ENCODE measurements at regions not wholly inside any gene's neighbourhood (a gene's known extent, or its start where the extent isn't known, plus 50 kb on each side); places are given as distances from the start of the nearest gene placed in this dataset.

- no peak for TF ChIP-seq CTCF (IDR thresholded peaks at IDR 0.05; ENCODE audit: insufficient read depth, low read depth, low read length, missing control alignments)
- DNase-seq (ENCODE audit: low read depth) = no peak
These were observed 241.5 kb downstream of the WDR11 start for GRCh38 chr10:121092720-121093095.

GRCh38 chr10:121096617-121097431 lies 245.7 kb downstream of the WDR11 start:
- H3K4me3 ChIP-seq (ENCODE audit: low read depth, low read length) = no peak overlapping the region
- DNase-seq (ENCODE audit: low read depth) = no peak
- TF ChIP-seq CTCF (IDR thresholded peaks at IDR 0.05; ENCODE audit: insufficient read depth, low read depth, low read length, missing control alignments) = no peak

More at GRCh38 chr10:121092720-121093095, 241.5 kb downstream of the WDR11 start:
- H3K4me3 ChIP-seq (ENCODE audit: low read depth, low read length) = no peak overlapping the region

GRCh38 chr10:121098211-121098610 lies 247.0 kb downstream of the WDR11 start:
- TF ChIP-seq CTCF (IDR thresholded peaks at IDR 0.05; ENCODE audit: insufficient read depth, low read depth, low read length, missing control alignments) = no peak
- no peak for DNase-seq (ENCODE audit: low read depth)
- H3K4me3 ChIP-seq (ENCODE audit: low read depth, low read length) = no peak overlapping the region

GRCh38 chr10:121098751-121099150 lies 247.6 kb downstream of the WDR11 start:
- TF ChIP-seq CTCF (IDR thresholded peaks at IDR 0.05; ENCODE audit: insufficient read depth, low read depth, low read length, missing control alignments) = no peak
- no peak overlapping the region for H3K4me3 ChIP-seq (ENCODE audit: low read depth, low read length)
- no peak for DNase-seq (ENCODE audit: low read depth)

- no peak overlapping the region for H3K4me3 ChIP-seq (ENCODE audit: low read depth, low read length)
- no peak for TF ChIP-seq CTCF (IDR thresholded peaks at IDR 0.05; ENCODE audit: insufficient read depth, low read depth, low read length, missing control alignments)
- no peak for DNase-seq (ENCODE audit: low read depth)
These were observed 248.0 kb downstream of the WDR11 start for GRCh38 chr10:121099181-121099580.

- no peak for DNase-seq (ENCODE audit: low read depth)
- H3K4me3 ChIP-seq (ENCODE audit: low read depth, low read length) = no peak overlapping the region
- TF ChIP-seq CTCF (IDR thresholded peaks at IDR 0.05; ENCODE audit: insufficient read depth, low read depth, low read length, missing control alignments) = no peak
These were observed 248.4 kb downstream of the WDR11 start for GRCh38 chr10:121099592-121099991.

GRCh38 chr10:121101561-121101960 lies 250.4 kb downstream of the WDR11 start:
- DNase-seq (ENCODE audit: low read depth) = no peak
- H3K4me3 ChIP-seq (ENCODE audit: low read depth, low read length) = no peak overlapping the region
- no peak for TF ChIP-seq CTCF (IDR thresholded peaks at IDR 0.05; ENCODE audit: insufficient read depth, low read depth, low read length, missing control alignments)

Data from GM12865 (cell line).